Mammary epithelial cell (primary cell): ENCODE measurements at regions not wholly inside any gene's neighbourhood (a gene's known extent, or its start where the extent isn't known, plus 50 kb on each side); places are given as distances from the start of the nearest gene placed in this dataset.

Source experiments
- EZH2 ChIP-seq: IDR thresholded peaks from 2 replicates; pipeline ENCODE4 v1.6.1; 2012; ENCODE audit warnings: low read length, inconsistent platforms, borderline replicate concordance
- TF ChIP-seq, protein P1 (sequence below), 2 donors: IDR thresholded peaks in 1 of 2; conservative IDR thresholded peaks in 1 of 2; 2 replicates each; pipeline ENCODE4 v1.5.1; 2011 to 2012; ENCODE audit warnings: inconsistent platforms in 2 of 2, low read length in 2 of 2, mild to moderate bottlenecking in 2 of 2, control low read depth in 1 of 2, low read depth in 1 of 2; ENCODE audit not compliant: insufficient read depth in 1 of 2; ENCODE audit errors: extremely low read depth in 1 of 2

DNA sequence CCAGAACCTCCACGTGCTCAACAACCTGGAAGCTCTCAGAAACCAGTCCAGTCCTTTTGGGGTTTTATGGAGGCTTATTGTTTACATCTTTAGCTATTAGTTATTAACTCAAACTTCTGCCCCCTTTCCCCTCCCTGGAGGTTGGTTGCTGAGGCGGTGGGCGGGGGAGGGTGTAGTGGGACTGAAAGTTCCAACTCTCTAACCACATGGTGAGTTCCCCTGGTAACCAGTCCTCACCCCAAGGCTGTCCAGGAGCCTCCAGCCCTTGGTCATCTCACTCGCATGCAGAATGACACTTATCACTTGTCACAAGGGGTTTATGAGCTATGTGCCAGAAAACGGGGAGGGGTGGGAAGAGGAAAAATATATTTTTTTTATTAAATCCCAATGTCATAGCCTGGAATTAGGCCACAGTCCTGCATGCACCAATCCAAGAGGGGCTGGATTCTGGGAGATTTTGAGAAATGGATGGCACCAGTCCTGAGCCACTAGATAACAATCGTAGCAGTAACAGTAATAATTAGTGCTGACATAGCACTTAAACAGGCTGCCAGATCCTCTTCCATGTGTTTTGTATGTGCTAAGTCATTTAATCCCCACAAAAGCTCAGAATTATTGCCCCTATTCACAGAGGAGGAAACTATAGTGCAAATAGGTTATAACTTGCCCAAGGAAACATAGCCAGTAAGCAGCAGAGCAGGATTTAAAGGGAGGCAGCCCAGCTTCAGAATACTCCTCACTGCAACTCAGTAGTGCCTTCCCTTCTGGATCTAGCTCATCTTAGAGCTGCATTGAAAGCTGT, 85.7 kb downstream of the CRYGS start:
- TF ChIP-seq, protein P1, sequence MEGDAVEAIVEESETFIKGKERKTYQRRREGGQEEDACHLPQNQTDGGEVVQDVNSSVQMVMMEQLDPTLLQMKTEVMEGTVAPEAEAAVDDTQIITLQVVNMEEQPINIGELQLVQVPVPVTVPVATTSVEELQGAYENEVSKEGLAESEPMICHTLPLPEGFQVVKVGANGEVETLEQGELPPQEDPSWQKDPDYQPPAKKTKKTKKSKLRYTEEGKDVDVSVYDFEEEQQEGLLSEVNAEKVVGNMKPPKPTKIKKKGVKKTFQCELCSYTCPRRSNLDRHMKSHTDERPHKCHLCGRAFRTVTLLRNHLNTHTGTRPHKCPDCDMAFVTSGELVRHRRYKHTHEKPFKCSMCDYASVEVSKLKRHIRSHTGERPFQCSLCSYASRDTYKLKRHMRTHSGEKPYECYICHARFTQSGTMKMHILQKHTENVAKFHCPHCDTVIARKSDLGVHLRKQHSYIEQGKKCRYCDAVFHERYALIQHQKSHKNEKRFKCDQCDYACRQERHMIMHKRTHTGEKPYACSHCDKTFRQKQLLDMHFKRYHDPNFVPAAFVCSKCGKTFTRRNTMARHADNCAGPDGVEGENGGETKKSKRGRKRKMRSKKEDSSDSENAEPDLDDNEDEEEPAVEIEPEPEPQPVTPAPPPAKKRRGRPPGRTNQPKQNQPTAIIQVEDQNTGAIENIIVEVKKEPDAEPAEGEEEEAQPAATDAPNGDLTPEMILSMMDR (conservative IDR thresholded peaks at IDR 0.05 in 1 of 2, IDR thresholded peaks at IDR 0.05 in 1 of 2; ENCODE audit: extremely low read depth in 1 of 2, insufficient read depth in 1 of 2, low read depth in 1 of 2, low read length in 2 of 2), result no peak
- TF ChIP-seq EZH2, result no peak
